HCT116 (cell line): ENCODE measurements at regions not wholly inside any gene's neighbourhood (a gene's known extent, or its start where the extent isn't known, plus 50 kb on each side); places are given as distances from the start of the nearest gene placed in this dataset.

ENCODE experiments used
- ATF3 ChIP-seq: IDR thresholded peaks from 2 replicates; pipeline ENCODE4 v1.6.1; 2012
- CTCF ChIP-seq, 3 experiments: fragments of 200-600 bp in 1 of 3; sonication (generic) in 1 of 3; IDR thresholded peaks in 2 of 3; conservative IDR thresholded peaks in 1 of 3; 2 replicates each; pipeline ENCODE4 v1.5.1; 2012 to 2017; ENCODE audit warnings: low read depth in 2 of 3, low read length in 2 of 3, antibody characterized with exemption in 1 of 3, borderline replicate concordance in 1 of 3, control low read depth in 1 of 3, mild to moderate bottlenecking in 1 of 3, mixed read lengths in 1 of 3, mixed run types in 1 of 3, moderate library complexity in 1 of 3; ENCODE audit not compliant: insufficient read depth in 1 of 3
- MAX ChIP-seq: IDR thresholded peaks from 2 replicates; pipeline ENCODE4 v1.6.1; 2012
- POLR2A ChIP-seq: IDR thresholded peaks from 2 replicates; pipeline ENCODE4 v1.7.0; 2011; ENCODE audit warnings: borderline replicate concordance; ENCODE audit not compliant: insufficient read depth, insufficient read length; ENCODE audit errors: extremely low read depth
- POLR2AphosphoS5 ChIP-seq: IDR thresholded peaks from 2 replicates; pipeline ENCODE4 v1.6.1; 2011; ENCODE audit warnings: mild to moderate bottlenecking, low read depth, low read length, moderate library complexity
- SP1 ChIP-seq: IDR thresholded peaks from 2 replicates; pipeline ENCODE4 v1.6.1; 2012; ENCODE audit warnings: low read depth
- YY1 ChIP-seq: IDR thresholded peaks from 2 replicates; pipeline ENCODE4 v1.6.1; 2011; ENCODE audit warnings: low read length, low read depth, moderate library complexity, mild to moderate bottlenecking; ENCODE audit not compliant: insufficient replicate concordance; ENCODE audit errors: extremely low read depth

GRCh38 chrX:19194285-19195242 lies 72.3 kb upstream of the ADGRG2 start:
- TF ChIP-seq POLR2AphosphoS5 (no peak), CTCF (IDR thresholded peaks at IDR 0.05 in 2 of 3, conservative IDR thresholded peaks at IDR 0.05 in 1 of 3; ENCODE audit: borderline replicate concordance in 1 of 3, insufficient read depth in 1 of 3, low read depth in 2 of 3, low read length in 2 of 3) (peak; percentile 12 to 18 (median 15); a peak in 1 of 6 replicates), SP1 (no peak), POLR2A (no peak), YY1 (no peak), ATF3 (no peak), MAX (no peak)
